Suprapubic skin (tissue), 3 donors: ENCODE measurements at regions not wholly inside any gene's neighbourhood (a gene's known extent, or its start where the extent isn't known, plus 50 kb on each side); places are given as distances from the start of the nearest gene placed in this dataset.

Experiments
- CTCF ChIP-seq, 2 donors: fragments of 200-600 bp in 1 of 2; fragments of 450-650 bp in 1 of 2; sonication (generic) in 1 of 2; IDR thresholded peaks; one replicate each; pipeline ENCODE4 v1.5.1; 2016 to 2019; ENCODE audit warnings: antibody characterized with exemption in 2 of 2, mild to moderate bottlenecking in 1 of 2, moderate library complexity in 1 of 2
- EP300 ChIP-seq: sonication (generic); formaldehyde crosslinking; IDR thresholded peaks from one replicate; pipeline ENCODE4 v1.6.1; 2017; ENCODE audit warnings: antibody characterized with exemption

DNA sequence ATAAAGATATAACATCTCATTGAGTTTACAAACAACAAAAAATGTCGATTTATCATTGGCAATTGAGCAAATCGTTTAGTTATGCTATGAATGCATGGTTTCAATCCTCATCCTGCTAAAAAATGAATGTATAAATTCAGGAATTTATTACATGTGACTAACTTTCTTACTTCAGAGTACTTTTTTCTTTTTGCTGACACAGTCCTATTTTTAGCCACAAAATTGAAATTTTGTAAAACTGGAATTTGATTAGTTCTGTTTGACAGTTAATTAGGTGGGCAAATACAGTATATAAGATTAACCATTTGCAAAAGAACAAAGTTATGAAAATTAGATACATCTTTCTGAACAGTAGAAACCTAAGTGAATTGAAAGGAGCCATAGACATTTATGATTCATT, 925.0 kb upstream of the CHORDC1 start:
- TF ChIP-seq CTCF (IDR thresholded peaks at IDR 0.05) (no peak), EP300 (no peak)
